IMR-90 (cell line): ENCODE measurements at regions not wholly inside any gene's neighbourhood (a gene's known extent, or its start where the extent isn't known, plus 50 kb on each side); places are given as distances from the start of the nearest gene placed in this dataset.

Source experiments
- ATAC-seq: fragments of 200-7000 bp; cut with Tn5 transposase; 2 replicates; pipeline ENCODE4 v1.9.1; 2020; ENCODE audit warnings: low read depth, mild to moderate bottlenecking, moderate library complexity
- BruUV-seq: library from RNA; stranded (reverse); fragments of 400-500 nt; replicated peaks from 2 replicates; lab custom pipeline; 2021; lab: Mats Ljungman, UMichigan
- CTCF ChIA-PET: fragments of 300-600 bp; formaldehyde crosslinking; extraction: SDS; loops from one replicate; lab custom pipeline; 2021; ENCODE audit warnings: antibody characterized with exemption; lab: Yijun Ruan, JAX
- POLR2A ChIA-PET: fragments of 300-600 bp; sonication (Branson Sonifier 250); formaldehyde crosslinking; loops from one replicate; lab custom pipeline; 2022; ENCODE audit warnings: antibody characterized with exemption; ENCODE audit not compliant: unreplicated experiment; lab: Charles Lee
- DNase-seq: peaks from one replicate; pipeline ENCODE4 v3.0.0; 2013
- H2AFZ ChIP-seq: replicated peaks from 2 replicates; pipeline ENCODE3; 2013; ENCODE audit warnings: low read length, mild to moderate bottlenecking; ENCODE audit not compliant: poor library complexity
- H2AK5ac ChIP-seq: 2 replicates; pipeline ENCODE4 v1.6.1; 2013; ENCODE audit warnings: low read depth, low read length, inconsistent platforms
- H2AK9ac ChIP-seq: replicated peaks from 2 replicates; pipeline ENCODE3; 2013; ENCODE audit warnings: mild to moderate bottlenecking, low read depth, low read length, moderate library complexity; ENCODE audit not compliant: poor library complexity
- H2BK120ac ChIP-seq: 2 replicates; pipeline ENCODE4 v1.6.1; 2013; ENCODE audit warnings: low read depth, low read length, inconsistent platforms
- H2BK15ac ChIP-seq: 3 replicates; pipeline ENCODE4 v1.6.1; 2013; ENCODE audit warnings: low read depth, low read length, inconsistent platforms
- H2BK20ac ChIP-seq: 2 replicates; pipeline ENCODE4 v1.6.1; 2013; ENCODE audit warnings: low read depth, mild to moderate bottlenecking, inconsistent platforms, low read length, moderate library complexity
- H2BK5ac ChIP-seq: 2 replicates; pipeline ENCODE4 v1.6.1; 2013; ENCODE audit warnings: mild to moderate bottlenecking, low read depth, low read length, inconsistent platforms; ENCODE audit not compliant: poor library complexity, severe bottlenecking
- H3K14ac ChIP-seq: replicated peaks from 2 replicates; pipeline ENCODE4 v1.6.1; 2013; ENCODE audit warnings: low read depth, low read length, inconsistent platforms
- H3K18ac ChIP-seq: 2 replicates; pipeline ENCODE4 v1.6.1; 2013; ENCODE audit warnings: low read depth, low read length, control low read depth
- H3K23ac ChIP-seq: 2 replicates; pipeline ENCODE4 v1.6.1; 2013; ENCODE audit warnings: low read depth, low read length, inconsistent platforms
- H3K27ac ChIP-seq: 2 replicates; pipeline ENCODE4 v1.5.1; 2013; ENCODE audit warnings: mild to moderate bottlenecking, control low read depth, low read length; ENCODE audit not compliant: insufficient read depth
- H3K27me3 ChIP-seq: 2 replicates; pipeline ENCODE4 v1.6.1; 2013; ENCODE audit warnings: low read length; ENCODE audit not compliant: control insufficient read depth, insufficient read depth
- H3K36me3 ChIP-seq: 2 replicates; pipeline ENCODE4 v1.6.1; 2013; ENCODE audit warnings: low read length, mixed read lengths; ENCODE audit not compliant: control insufficient read depth, insufficient read depth
- H3K4ac ChIP-seq: 2 replicates; pipeline ENCODE4 v1.6.1; 2013; ENCODE audit warnings: low read depth, low read length, inconsistent platforms
- H3K4me1 ChIP-seq: 2 replicates; pipeline ENCODE4 v1.6.1; 2013; ENCODE audit warnings: low read length, mixed read lengths; ENCODE audit not compliant: control insufficient read depth, insufficient read depth
- H3K4me2 ChIP-seq: 2 replicates; pipeline ENCODE4 v1.6.1; 2013; ENCODE audit warnings: low read depth, mild to moderate bottlenecking, control low read depth, low read length, moderate library complexity
- H3K4me3 ChIP-seq: 2 replicates; pipeline ENCODE4 v1.5.1; 2013; ENCODE audit warnings: low read depth, mild to moderate bottlenecking, control low read depth, low read length, moderate library complexity; ENCODE audit not compliant: insufficient read depth
- H3K56ac ChIP-seq: 2 replicates; pipeline ENCODE4 v1.6.1; 2013; ENCODE audit warnings: low read length, inconsistent platforms; ENCODE audit not compliant: insufficient read depth; ENCODE audit errors: extremely low read depth
- H3K79me1 ChIP-seq, 2 experiments: 2 replicates each; pipeline ENCODE4 v1.6.1; 2013; ENCODE audit warnings: low read length in 2 of 2, inconsistent platforms in 1 of 2, low read depth in 1 of 2
- H3K9ac ChIP-seq: 2 replicates; pipeline ENCODE4 v1.6.1; 2013; ENCODE audit warnings: low read depth, low read length, control low read depth
- H3K9me1 ChIP-seq: 2 replicates; pipeline ENCODE4 v1.6.1; 2013; ENCODE audit warnings: low read length, inconsistent platforms; ENCODE audit not compliant: insufficient read depth
- H3K9me3 ChIP-seq: 2 replicates; pipeline ENCODE4 v1.6.1; 2013; ENCODE audit warnings: low read length; ENCODE audit not compliant: control insufficient read depth, insufficient read depth
- H4K20me1 ChIP-seq: 2 replicates; pipeline ENCODE4 v1.6.1; 2013; ENCODE audit warnings: low read length, inconsistent platforms; ENCODE audit not compliant: insufficient read depth
- H4K5ac ChIP-seq: 2 replicates; pipeline ENCODE4 v1.6.1; 2013; ENCODE audit warnings: mild to moderate bottlenecking, low read depth, low read length, control low read depth
- H4K8ac ChIP-seq, 2 experiments: 2 replicates each; pipeline ENCODE4 v1.6.1; 2013; ENCODE audit warnings: low read depth in 2 of 2, low read length in 2 of 2, control low read depth in 1 of 2, inconsistent platforms in 1 of 2
- H4K91ac ChIP-seq: 2 replicates; pipeline ENCODE4 v1.6.1; 2013; ENCODE audit warnings: low read depth, low read length, inconsistent platforms; ENCODE audit not compliant: insufficient read depth
- BHLHE40 ChIP-seq: fragments of 150-350 bp; IDR thresholded peaks from 2 replicates; pipeline ENCODE4 v1.6.1; 2016; ENCODE audit warnings: mild to moderate bottlenecking, low read depth, low read length
- CEBPB ChIP-seq: IDR thresholded peaks from 2 replicates; pipeline ENCODE4 v1.6.1; 2012; ENCODE audit warnings: low read depth, low read length, improper control_type of control experiment
- CHD1 ChIP-seq: IDR thresholded peaks from 2 replicates; pipeline ENCODE4 v1.6.1; 2012; ENCODE audit warnings: low read depth, low read length, improper control_type of control experiment
- CTCF ChIP-seq: conservative IDR thresholded peaks from 2 replicates; pipeline ENCODE4 v1.5.1; 2012; ENCODE audit warnings: mild to moderate bottlenecking, low read depth, low read length, improper control_type of control experiment
- ELK1 ChIP-seq: fragments of 150-350 bp; IDR thresholded peaks from 2 replicates; pipeline ENCODE4 v1.6.1; 2016; ENCODE audit warnings: low read depth, mild to moderate bottlenecking, low read length, moderate library complexity, borderline replicate concordance
- FOS ChIP-seq: fragments of 150-350 bp; IDR thresholded peaks from 2 replicates; pipeline ENCODE4 v1.6.1; 2016; ENCODE audit warnings: low read depth, low read length
- MAFK ChIP-seq: IDR thresholded peaks from 2 replicates; pipeline ENCODE4 v1.6.1; 2012; ENCODE audit warnings: low read depth, low read length, improper control_type of control experiment
- MAZ ChIP-seq: IDR thresholded peaks from 2 replicates; pipeline ENCODE4 v1.6.1; 2012; ENCODE audit warnings: low read depth, mild to moderate bottlenecking, low read length, improper control_type of control experiment, moderate library complexity, borderline replicate concordance
- MXI1 ChIP-seq: IDR thresholded peaks from 2 replicates; pipeline ENCODE4 v1.6.1; 2012; ENCODE audit warnings: low read depth, mild to moderate bottlenecking, low read length, moderate library complexity, borderline replicate concordance
- NFE2L2 ChIP-seq: fragments of 150-350 bp; IDR thresholded peaks from 2 replicates; pipeline ENCODE4 v1.6.1; 2016; ENCODE audit warnings: low read depth, mild to moderate bottlenecking, low read length
- POLR2A ChIP-seq: IDR thresholded peaks from 2 replicates; pipeline ENCODE4 v1.6.1; 2012; ENCODE audit warnings: mild to moderate bottlenecking, low read depth, low read length
- RAD21 ChIP-seq: IDR thresholded peaks from 2 replicates; pipeline ENCODE4 v1.6.1; 2012; ENCODE audit warnings: low read length, improper control_type of control experiment
- RCOR1 ChIP-seq: IDR thresholded peaks from 2 replicates; pipeline ENCODE4 v1.6.1; 2012; ENCODE audit warnings: mild to moderate bottlenecking, low read length, improper control_type of control experiment; ENCODE audit not compliant: insufficient replicate concordance
- SMC3 ChIP-seq: fragments of 150-350 bp; IDR thresholded peaks from 2 replicates; pipeline ENCODE4 v1.6.1; 2016; ENCODE audit warnings: low read depth, mild to moderate bottlenecking, antibody characterized with exemption, low read length, moderate library complexity
- USF2 ChIP-seq: fragments of 150-350 bp; IDR thresholded peaks from 2 replicates; pipeline ENCODE4 v1.6.1; 2017; ENCODE audit warnings: mild to moderate bottlenecking, antibody characterized with exemption, low read length, low read depth
- WGBS, 2 experiments: methylation state at CpG; one replicate each; pipeline versions ENCODE4 v1.1.5 to v1.1.7; 2013; ENCODE audit warnings: missing lambda C conversion rate in 2 of 2; ENCODE audit not compliant: insufficient read length in 1 of 2; ENCODE audit errors: extremely low coverage in 2 of 2; 5-methylcytosine and 5-hydroxymethylcytosine counted together
- dilution Hi-C: fragments of 300-500 bp; cut with HindIII; formaldehyde crosslinking; loops from one replicate; pipeline ENCODE4 v1.14.3; 2018; ENCODE audit warnings: low sequenced_read_pairs; ENCODE audit not compliant: unreplicated experiment
- in situ Hi-C: fragments of 300-500 bp; cut with MboI; formaldehyde crosslinking; loops from 3 replicates; pipeline ENCODE4 v1.14.3; 2019; ENCODE audit warnings: low sequenced_read_pairs, inconsistent platforms, mixed read lengths
- intact Hi-C: fragments of 100-400 bp; cut with micrococcal nuclease; formaldehyde crosslinking; loops from 2 replicates; pipeline ENCODE4 v1.10.0; 2022

- Histone ChIP-seq H3K9me1 (no peaks in the 10 kb centered on the region), H3K14ac (no peak overlapping the region), H3K4ac (no peak overlapping the region), H3K9ac (no peak overlapping the region), H3K27ac (no peak overlapping the region), H3K27me3 (no peaks in the 10 kb centered on the region), H3K4me1 (peaks cover 4% of the 10 kb centered on the region; the same call in 1 of the 2 replicates), H4K8ac (no peak overlapping the region), H3K79me1 (no peaks in the 10 kb centered on the region), H2AK5ac (no peak overlapping the region), H3K4me2 (no peak overlapping the region), H3K4me3 (no peak overlapping the region), H3K23ac (no peak overlapping the region), H2BK15ac (no peak overlapping the region), H4K5ac (no peak overlapping the region), H4K20me1 (no peaks in the 10 kb centered on the region), H3K56ac (no peak overlapping the region), H2BK5ac (no peak overlapping the region), H2AFZ (no peak overlapping the region), H3K18ac (no peak overlapping the region), H3K36me3 (no peaks in the 10 kb centered on the region), H4K91ac (no peak overlapping the region), H3K9me3 (no peaks in the 10 kb centered on the region), H2BK120ac (no peak overlapping the region), H2AK9ac (no peak overlapping the region), H2BK20ac (no peak overlapping the region)
- in situ Hi-C loops (no loop called here), intact Hi-C loops (no loop called here), dilution Hi-C loops (no loop called here)
- no peak for ATAC-seq
- TF ChIP-seq NFE2L2 (no peak), RAD21 (no peak), RCOR1 (no peak), FOS (no peak), POLR2A (no peak), CHD1 (no peak), CEBPB (no peak), USF2 (no peak), MXI1 (no peak), BHLHE40 (no peak), SMC3 (no peak), CTCF (no peak), MAZ (no peak), MAFK (no peak), ELK1 (no peak)
- WGBS, 2 experiments: 95% methylated on average over 2 of the region's 2 CpGs; no CpG with 5 or more reads in 1 of the 2 experiments
- POLR2A ChIA-PET: no interaction called here
- no TSS peak for BruUV-seq
- no peak for DNase-seq
- CTCF ChIA-PET: no interaction called here
These were observed 202.8 kb upstream of the FOXQ1 start for GRCh38 chr6:1109134-1109533.
